HEK293 (cell line): ENCODE measurements at regions not wholly inside any gene's neighbourhood (a gene's known extent, or its start where the extent isn't known, plus 50 kb on each side); places are given as distances from the start of the nearest gene placed in this dataset.

Experiments
- CTCF ChIA-PET: fragments of 350-600 bp; formaldehyde crosslinking; extraction: SDS; loops from one replicate; lab custom pipeline; 2021; ENCODE audit warnings: antibody characterized with exemption; lab: Yijun Ruan, JAX
- POLR2A ChIA-PET: fragments of 300-600 bp; formaldehyde crosslinking; extraction: SDS; loops from one replicate; lab custom pipeline; 2020; ENCODE audit warnings: antibody characterized with exemption, inconsistent platforms; lab: Yijun Ruan, JAX
- H3K27ac ChIP-seq: fragments of 200-500 bp; sonication (Bioruptor generic); 2 replicates; pipeline ENCODE4 v1.5.1; 2014; ENCODE audit warnings: low read depth, low read length, control low read depth, inconsistent platforms; ENCODE audit errors: extremely low read depth
- H3K36me3 ChIP-seq, 2 experiments: fragments of 200-500 bp in 1 of 2; sonication (Bioruptor generic) in 1 of 2; 1 replicate in 1 of 2; 2 replicates in 1 of 2; pipeline ENCODE4 v1.5.1; 2014 to 2017; ENCODE audit warnings: inconsistent platforms in 2 of 2, low read length in 2 of 2; ENCODE audit not compliant: control insufficient read depth in 2 of 2, insufficient read depth in 1 of 2
- H3K4me1 ChIP-seq: fragments of 200-500 bp; sonication (Bioruptor generic); 2 replicates; pipeline ENCODE4 v1.5.1; 2014; ENCODE audit warnings: mild to moderate bottlenecking, low read length, inconsistent platforms; ENCODE audit not compliant: control insufficient read depth, insufficient read depth
- H3K4me3 ChIP-seq: 2 replicates; pipeline ENCODE4 v1.5.1; 2011; ENCODE audit warnings: low read depth, mild to moderate bottlenecking, control low read depth, low read length, moderate library complexity
- H3K9me3 ChIP-seq: fragments of 200-500 bp; sonication (Bioruptor generic); 2 replicates; pipeline ENCODE4 v1.5.1; 2014; ENCODE audit warnings: low read depth, low read length, inconsistent platforms; ENCODE audit not compliant: control insufficient read depth, insufficient read depth
- HOXA7 ChIP-seq: sonication (generic); formaldehyde crosslinking; IDR thresholded peaks from 2 replicates; pipeline ENCODE4 v1.8.1; 2022; ENCODE audit warnings: missing genetic modification reagents, borderline replicate concordance
- KLF16 ChIP-seq: fragments of 450-650 bp; formaldehyde crosslinking; IDR thresholded peaks from 2 replicates; pipeline ENCODE4 v1.5.1; 2017; ENCODE audit warnings: missing biosample characterization, missing genetic modification characterization
- PBX3 ChIP-seq: sonication (generic); formaldehyde crosslinking; IDR thresholded peaks from 2 replicates; pipeline ENCODE4 v1.8.1; 2022; ENCODE audit warnings: mild to moderate bottlenecking, moderate library complexity, missing genetic modification reagents
- PRDM1 ChIP-seq: fragments of 450-650 bp; formaldehyde crosslinking; IDR thresholded peaks from 2 replicates; pipeline ENCODE4; 2016; ENCODE audit warnings: missing biosample characterization, missing genetic modification characterization
- PRDM10 ChIP-seq: fragments of 450-650 bp; formaldehyde crosslinking; IDR thresholded peaks from 2 replicates; pipeline ENCODE4 v1.5.1; 2016; ENCODE audit warnings: missing biosample characterization, missing genetic modification characterization
- PRDM2 ChIP-seq: fragments of 450-650 bp; formaldehyde crosslinking; IDR thresholded peaks from 2 replicates; pipeline ENCODE4 v1.5.1; 2016; ENCODE audit warnings: missing biosample characterization, missing genetic modification characterization, borderline replicate concordance
- SCRT1 ChIP-seq: fragments of 450-650 bp; formaldehyde crosslinking; IDR thresholded peaks from 2 replicates; pipeline ENCODE4 v1.5.1; 2016; ENCODE audit warnings: missing biosample characterization, missing genetic modification characterization, borderline replicate concordance
- SCRT2 ChIP-seq: fragments of 450-650 bp; formaldehyde crosslinking; IDR thresholded peaks from 2 replicates; pipeline ENCODE4 v1.5.1; 2016; ENCODE audit warnings: missing biosample characterization, missing genetic modification characterization
- ZNF121 ChIP-seq: fragments of 450-650 bp; formaldehyde crosslinking; IDR thresholded peaks from 2 replicates; pipeline ENCODE4 v1.5.1; 2016; ENCODE audit warnings: missing biosample characterization, missing genetic modification characterization
- ZNF138 ChIP-seq: fragments of 450-650 bp; formaldehyde crosslinking; IDR thresholded peaks from 2 replicates; pipeline ENCODE4 v1.5.1; 2016; ENCODE audit warnings: missing biosample characterization, missing genetic modification characterization, borderline replicate concordance
- ZNF157 ChIP-seq: fragments of 450-650 bp; formaldehyde crosslinking; IDR thresholded peaks from 2 replicates; pipeline ENCODE4 v1.5.1; 2016; ENCODE audit warnings: missing biosample characterization, missing genetic modification characterization
- ZNF16 ChIP-seq: fragments of 450-650 bp; formaldehyde crosslinking; IDR thresholded peaks from 2 replicates; pipeline ENCODE4 v1.5.1; 2016; ENCODE audit warnings: low read depth, missing biosample characterization, missing genetic modification characterization
- ZNF223 ChIP-seq: fragments of 450-650 bp; formaldehyde crosslinking; IDR thresholded peaks from 2 replicates; pipeline ENCODE4 v1.5.1; 2016; ENCODE audit warnings: missing biosample characterization, missing genetic modification characterization
- ZNF280D ChIP-seq: fragments of 450-650 bp; formaldehyde crosslinking; IDR thresholded peaks from 2 replicates; pipeline ENCODE4 v1.5.1; 2016; ENCODE audit warnings: missing biosample characterization, missing genetic modification characterization
- ZNF404 ChIP-seq: fragments of 450-650 bp; formaldehyde crosslinking; IDR thresholded peaks from 2 replicates; pipeline ENCODE4 v1.5.1; 2017; ENCODE audit warnings: missing biosample characterization, missing genetic modification characterization
- ZNF571 ChIP-seq: fragments of 450-650 bp; formaldehyde crosslinking; IDR thresholded peaks from 2 replicates; pipeline ENCODE4 v1.5.0; 2017; ENCODE audit warnings: missing biosample characterization, missing genetic modification characterization
- ZNF677 ChIP-seq: fragments of 450-650 bp; IDR thresholded peaks from 2 replicates; pipeline ENCODE4 v1.5.0; 2018; ENCODE audit warnings: missing biosample characterization, mild to moderate bottlenecking, missing genetic modification characterization, moderate library complexity
- ZNF791 ChIP-seq: fragments of 450-650 bp; formaldehyde crosslinking; IDR thresholded peaks from 2 replicates; pipeline ENCODE4 v1.5.1; 2016; ENCODE audit warnings: missing biosample characterization, missing genetic modification characterization
- ZSCAN16 ChIP-seq: fragments of 450-650 bp; formaldehyde crosslinking; IDR thresholded peaks from 2 replicates; pipeline ENCODE4 v1.5.1; 2016; ENCODE audit warnings: missing biosample characterization, missing genetic modification characterization

- H3K4me1 ChIP-seq: no peaks in the 10 kb centered on the region
- no peaks in the 10 kb centered on the region for H3K36me3 ChIP-seq
- CTCF ChIA-PET: no interaction called here
- H3K9me3 ChIP-seq: no peaks in the 10 kb centered on the region
- H3K27ac ChIP-seq: no peak overlapping the region
- H3K4me3 ChIP-seq: no peak overlapping the region
- TF ChIP-seq PRDM10 (tag by site-specific recombination) (no peak), ZNF404 (tag by site-specific recombination) (no peak), ZNF677 (tag by site-specific recombination) (no peak), HOXA7 (CRISPR knock-in tag) (no peak), ZNF571 (no peak), PRDM2 (tag by site-specific recombination) (no peak), SCRT1 (tag by site-specific recombination) (no peak), SCRT2 (no peak), ZNF791 (no peak), PRDM1 (no peak), ZNF121 (tag by site-specific recombination) (no peak), ZNF157 (tag by site-specific recombination) (no peak), KLF16 (tag by site-specific recombination) (no peak), ZNF280D (tag by site-specific recombination) (no peak), ZNF16 (tag by site-specific recombination) (no peak), ZNF223 (tag by site-specific recombination) (no peak), PBX3 (CRISPR knock-in tag) (no peak), ZNF138 (no peak), ZSCAN16 (no peak)
- POLR2A ChIA-PET: no interaction called here
These were observed 339.5 kb downstream of the GPAT3 start for GRCh38 chr4:83875437-83875836.
